Fibroblast of skin of right quadriceps (primary cell): ENCODE measurements at regions not wholly inside any gene's neighbourhood (a gene's known extent, or its start where the extent isn't known, plus 50 kb on each side); places are given as distances from the start of the nearest gene placed in this dataset.
"Not testable (repeated sequence)": the region's sequence is repeated elsewhere in the genome, so short reads cannot be mapped to it uniquely, and the experiment has no call there.

Experiments
- DNase-seq: peaks from one replicate; pipeline ENCODE4 v3.0.0-alpha.2; 2013

DNA sequence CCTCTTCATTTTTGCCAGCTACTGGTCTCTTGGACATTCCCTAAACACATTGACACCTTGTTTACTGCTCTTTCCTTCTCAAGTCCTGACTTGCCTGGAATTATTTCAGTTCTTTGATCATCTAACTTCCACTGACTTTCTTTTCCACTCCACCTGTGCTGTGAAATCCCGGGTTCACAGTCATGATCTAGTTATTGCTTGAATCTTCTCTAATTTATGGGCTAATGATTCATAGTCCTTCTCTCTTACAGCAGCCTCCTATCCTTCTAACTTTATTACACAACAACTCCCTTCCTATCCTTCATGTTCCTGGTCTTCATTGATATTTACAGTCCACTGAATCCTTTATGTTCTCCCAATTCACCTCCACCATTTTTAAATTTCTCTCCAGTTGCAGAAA, 260.1 kb downstream of the C12orf75 start:
- no peak for DNase-seq

DNA sequence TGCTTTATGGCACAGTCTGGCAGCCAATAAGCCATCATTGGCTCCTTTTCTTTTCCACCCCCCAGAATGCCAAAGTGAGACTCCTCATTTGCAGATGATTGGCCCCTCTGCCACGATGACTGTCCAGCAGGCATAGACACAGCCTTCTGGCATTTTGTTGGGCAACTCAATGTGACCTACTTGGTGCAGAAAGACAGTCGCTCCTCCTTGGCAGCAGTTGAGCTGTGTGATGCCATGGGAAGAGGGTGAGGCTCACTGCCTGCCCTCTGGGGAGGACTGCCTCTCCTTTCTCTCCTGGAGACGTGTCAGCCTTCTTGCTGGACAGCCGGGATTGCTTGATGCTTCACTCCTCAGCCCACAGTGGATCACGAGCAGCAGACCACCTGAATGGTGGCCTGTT, 264.9 kb downstream of the C12orf75 start:
- DNase-seq = no peak

DNA sequence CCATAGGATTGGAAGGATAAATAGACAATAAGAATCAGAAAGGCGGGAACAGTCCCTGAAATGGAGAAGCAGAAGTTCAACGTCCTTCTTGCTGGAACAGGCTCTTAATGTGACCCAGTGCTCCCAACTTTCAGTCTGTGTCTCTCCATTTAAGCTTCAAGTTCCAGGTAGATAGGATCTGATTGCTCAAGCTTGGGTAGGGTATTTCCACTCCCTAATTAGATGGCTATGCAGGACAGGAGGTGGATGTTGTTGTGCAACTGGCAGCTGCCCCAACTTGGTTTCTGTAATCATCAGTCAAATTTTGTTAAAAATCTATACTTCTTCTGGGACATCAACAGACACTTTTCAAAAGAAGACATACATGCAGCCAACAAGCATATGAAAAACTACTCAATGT, 266.2 kb downstream of the C12orf75 start:
- no peak for DNase-seq

DNA sequence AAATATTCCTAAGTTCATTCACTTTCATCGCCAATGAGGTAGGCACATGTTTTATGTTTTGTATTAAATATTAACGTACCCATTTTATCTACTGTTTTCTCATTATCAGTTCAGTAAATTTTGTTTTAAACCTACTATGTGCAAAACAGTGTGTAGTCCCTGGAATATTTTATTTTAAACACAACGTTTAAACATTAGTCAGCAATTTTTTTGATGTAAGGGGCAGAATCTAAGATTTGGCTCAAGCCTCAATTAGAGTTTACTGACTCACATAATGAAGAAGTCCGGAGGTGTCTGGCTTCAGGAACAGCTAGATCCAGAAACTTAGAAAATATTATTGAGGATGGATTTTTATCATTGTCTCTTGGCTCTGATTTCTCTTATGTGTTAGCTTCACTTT, 267.5 kb downstream of the C12orf75 start:
- no peak for DNase-seq

DNA sequence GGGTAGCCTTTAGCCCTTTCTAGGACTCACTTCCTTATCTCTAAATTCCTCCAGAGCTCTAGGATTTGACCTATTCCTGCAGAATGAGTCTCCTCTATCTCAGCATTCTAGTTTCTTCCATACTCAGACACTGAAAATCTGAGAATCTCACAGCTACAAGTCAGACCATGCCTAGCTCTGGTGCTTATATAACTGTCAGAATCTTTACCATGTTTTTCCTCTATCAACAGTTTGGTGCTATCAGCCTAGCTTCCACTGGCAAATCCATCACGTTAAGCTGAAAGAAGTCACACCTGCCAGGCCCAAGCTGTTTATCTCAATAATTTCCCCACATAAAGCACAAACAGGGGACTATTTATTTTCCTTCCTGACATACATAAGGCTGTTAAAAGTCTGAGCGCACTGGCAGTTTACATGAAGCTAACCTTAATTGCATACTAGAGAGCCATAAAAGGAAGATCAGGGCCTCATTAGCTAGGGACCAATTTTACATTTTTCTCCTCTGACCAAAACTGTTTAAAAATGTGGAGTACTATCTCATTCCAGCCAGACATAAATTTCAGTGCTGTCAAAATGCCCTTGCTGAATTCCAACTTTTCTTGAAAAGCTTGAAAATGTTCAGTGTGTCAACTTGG, 270.5 kb downstream of the C12orf75 start:
- DNase-seq = peak; percentile 74

DNA sequence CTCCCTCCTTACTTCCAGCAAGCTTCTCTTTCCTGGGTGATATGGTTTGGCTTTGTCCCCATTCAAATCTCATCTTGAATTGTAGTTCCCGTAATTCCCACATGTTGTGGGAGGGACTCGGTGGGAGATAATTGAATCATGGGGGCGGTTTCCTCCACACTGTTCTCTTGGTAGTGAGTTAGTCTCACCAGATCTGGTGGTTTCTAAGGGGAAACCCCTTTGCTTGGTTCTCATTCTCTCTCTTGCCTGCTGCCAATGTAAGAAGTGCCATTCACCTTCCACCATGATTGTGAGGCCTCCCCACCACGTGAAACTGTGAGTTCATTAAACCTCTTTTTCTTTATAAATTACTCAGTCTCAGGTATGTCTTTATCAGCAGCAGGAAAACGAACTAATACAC, 271.8 kb downstream of the C12orf75 start:
- not testable (repeated sequence) for DNase-seq

DNA sequence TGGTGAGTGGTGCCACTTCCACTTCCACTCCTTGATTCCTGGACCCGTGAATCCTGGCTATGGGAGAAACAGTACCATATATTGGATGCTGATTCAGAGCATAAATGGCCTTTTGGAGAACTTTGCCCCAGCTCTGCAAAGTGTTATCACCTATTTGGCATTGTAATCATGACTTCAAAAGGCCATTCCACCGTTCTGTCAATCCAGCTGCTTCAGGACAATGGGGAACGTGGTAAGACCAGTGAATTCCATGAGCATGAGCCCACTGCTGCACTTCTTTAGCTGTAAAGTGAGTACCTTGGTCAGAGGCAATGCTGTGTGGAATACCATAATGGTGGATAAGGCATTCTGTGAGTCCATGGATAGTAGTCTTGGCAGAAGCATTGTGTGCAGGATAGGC, 273.8 kb downstream of the C12orf75 start:
- not testable (repeated sequence) for DNase-seq

DNA sequence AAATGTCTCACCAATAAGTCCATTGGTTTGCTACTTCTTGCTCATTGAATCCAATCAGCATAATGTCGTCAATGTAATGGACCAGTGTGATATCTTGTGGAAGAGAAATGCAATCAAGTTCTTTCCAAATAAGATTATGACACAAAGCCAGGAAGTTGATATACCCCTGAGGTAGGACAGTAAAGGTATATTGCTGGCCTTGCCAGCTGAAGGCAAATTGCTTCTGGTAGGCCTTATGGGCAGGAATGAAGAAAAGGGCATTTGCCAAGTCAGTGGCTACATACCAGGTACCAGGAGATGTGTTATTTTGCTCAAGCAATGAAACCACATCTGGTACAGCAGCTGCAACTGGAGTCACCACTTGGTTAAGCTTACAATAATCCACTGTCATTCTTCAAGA, 276.1 kb downstream of the C12orf75 start:
- not testable (repeated sequence) for DNase-seq

DNA sequence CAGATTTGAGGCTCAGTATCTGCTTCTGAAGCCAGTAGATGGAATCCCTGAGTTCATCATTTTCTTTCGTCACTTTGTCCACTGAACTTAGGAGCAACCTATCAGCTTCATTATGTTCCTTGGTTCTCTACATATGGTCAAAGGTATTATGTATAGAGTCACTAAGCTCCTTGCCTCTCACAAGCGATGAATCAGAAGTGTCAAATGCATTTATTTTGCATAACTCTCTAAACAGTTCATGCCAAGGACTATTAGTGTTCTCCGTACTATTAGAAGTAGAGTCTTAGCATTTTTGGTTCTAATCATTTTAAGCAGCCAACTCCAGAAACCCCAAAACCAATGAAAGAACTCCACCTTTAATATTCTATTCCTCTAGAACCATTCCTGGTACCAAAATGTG, 278.5 kb downstream of the C12orf75 start:
- peak; percentile 54 for DNase-seq

DNA sequence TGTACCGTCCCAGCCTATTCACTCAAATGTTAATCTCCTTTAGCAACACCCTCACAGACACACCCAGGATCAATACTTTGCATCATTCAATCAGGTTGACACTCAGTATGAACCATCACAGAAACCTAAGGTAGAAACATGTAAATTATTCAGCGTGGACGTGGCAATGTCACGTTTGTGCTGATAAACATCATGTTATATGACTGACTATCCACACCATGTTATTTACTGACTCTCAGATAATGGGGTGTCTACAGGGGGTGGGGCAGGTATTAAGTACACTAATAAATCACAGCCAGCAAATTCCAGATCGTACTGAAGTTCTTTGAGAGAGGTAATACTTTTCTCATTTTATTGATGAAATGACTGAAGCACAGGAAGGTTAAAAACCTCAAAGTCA, 280.0 kb downstream of the C12orf75 start:
- DNase-seq = no peak

DNA sequence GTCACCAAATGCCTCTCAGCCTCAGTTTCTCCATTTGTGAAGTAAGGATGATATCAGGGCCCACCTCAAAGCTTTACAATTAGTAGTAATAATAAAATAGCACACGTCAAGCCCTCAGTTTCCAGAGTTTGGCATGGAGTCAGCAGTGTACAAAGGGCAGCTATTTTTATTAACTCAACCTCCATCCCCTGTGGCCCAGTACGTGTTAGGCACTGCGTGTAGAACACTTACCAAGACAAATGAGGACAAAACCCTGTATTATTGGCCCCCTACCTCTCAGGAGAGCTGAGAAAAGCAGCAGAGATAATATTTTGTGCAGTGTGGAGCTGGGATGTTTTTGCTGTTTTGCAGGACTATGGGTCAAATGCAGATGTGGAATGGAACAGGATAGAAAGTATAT, 280.8 kb downstream of the C12orf75 start:
- DNase-seq = no peak

DNA sequence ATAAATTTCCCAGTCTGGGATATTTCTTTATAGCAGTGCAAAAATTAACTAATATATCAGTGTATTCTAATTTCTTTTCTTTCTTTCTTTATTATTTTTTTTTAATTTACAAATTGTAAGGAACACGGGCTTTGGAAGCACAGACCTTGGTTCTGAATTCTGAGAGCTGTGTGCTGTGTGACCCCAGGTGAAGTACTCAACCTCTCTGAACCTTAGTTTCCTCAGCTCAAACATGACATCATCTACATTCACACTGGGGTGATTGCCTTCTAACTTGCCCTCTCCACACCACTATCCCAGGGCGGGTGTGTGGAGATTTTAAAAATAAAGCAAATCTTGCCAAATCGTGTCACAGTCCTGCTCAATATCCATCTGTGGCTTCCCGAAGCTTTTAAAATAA, 282.8 kb downstream of the C12orf75 start:
- DNase-seq = no peak

DNA sequence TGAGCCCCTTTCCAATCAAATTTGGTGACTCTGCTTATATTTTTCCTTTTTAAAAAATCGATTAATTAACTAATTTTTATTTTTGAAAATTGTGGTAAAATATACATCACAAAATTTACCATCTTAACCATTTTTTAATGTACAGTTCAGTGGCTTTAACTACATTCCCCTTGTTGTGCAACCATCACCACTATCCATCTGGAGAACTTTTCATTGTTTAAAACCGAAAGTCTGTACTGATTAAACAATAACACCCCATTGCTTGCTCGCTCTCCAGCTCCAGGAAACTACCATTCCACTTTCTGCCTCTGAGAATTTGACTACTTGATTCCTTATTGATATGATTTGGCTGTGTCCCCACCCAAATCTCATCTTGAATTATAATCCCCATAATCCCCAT, 283.4 kb downstream of the C12orf75 start:
- DNase-seq = peak; percentile 3

DNA sequence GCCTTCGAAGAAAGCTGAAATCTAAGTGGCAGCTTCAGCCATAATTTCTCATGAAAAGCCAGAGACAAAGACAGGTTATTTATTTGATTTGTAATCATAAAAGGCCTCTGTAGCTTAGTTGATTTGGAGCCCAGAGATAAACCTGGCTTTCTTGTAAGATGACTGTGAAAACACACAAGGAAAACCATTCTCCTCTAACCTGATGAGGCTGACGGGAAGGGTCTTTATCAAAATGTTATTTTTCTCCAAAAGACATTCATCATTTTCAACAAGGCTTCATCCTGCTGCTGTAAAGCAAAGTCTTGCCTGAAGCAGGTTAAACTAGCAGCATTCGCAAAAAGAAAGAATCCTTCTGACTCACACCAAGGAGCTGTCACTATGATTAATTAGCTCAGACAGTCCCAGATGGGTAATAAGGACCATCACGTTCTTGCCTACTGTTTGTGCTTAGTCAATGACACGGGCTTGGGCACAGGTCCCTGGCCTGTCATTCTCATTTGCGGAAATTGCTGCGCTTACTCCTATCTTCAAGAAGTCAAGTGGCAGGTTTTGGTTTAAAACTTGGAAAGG, 286.6 kb downstream of the C12orf75 start:
- peak; percentile 30 for DNase-seq

DNA sequence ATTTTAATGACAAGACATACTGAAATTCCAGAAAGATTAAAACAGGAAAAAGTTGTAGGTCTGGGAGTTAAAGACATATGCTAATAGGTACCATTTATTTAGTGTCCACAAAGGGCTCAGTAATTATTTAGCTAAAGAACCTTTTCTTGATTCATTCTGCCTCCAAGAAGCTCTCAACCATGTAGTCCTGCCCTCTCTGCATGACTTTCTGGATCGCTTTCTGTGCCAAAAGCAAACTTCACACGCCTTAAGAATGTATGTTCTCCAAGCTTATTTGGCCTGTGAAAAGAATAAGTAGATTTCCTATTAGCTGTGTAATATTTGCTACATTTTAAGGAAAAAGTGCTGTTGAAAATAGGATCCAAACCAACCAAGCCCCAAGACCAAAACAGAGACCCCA, 291.7 kb downstream of the C12orf75 start:
- no peak for DNase-seq

DNA sequence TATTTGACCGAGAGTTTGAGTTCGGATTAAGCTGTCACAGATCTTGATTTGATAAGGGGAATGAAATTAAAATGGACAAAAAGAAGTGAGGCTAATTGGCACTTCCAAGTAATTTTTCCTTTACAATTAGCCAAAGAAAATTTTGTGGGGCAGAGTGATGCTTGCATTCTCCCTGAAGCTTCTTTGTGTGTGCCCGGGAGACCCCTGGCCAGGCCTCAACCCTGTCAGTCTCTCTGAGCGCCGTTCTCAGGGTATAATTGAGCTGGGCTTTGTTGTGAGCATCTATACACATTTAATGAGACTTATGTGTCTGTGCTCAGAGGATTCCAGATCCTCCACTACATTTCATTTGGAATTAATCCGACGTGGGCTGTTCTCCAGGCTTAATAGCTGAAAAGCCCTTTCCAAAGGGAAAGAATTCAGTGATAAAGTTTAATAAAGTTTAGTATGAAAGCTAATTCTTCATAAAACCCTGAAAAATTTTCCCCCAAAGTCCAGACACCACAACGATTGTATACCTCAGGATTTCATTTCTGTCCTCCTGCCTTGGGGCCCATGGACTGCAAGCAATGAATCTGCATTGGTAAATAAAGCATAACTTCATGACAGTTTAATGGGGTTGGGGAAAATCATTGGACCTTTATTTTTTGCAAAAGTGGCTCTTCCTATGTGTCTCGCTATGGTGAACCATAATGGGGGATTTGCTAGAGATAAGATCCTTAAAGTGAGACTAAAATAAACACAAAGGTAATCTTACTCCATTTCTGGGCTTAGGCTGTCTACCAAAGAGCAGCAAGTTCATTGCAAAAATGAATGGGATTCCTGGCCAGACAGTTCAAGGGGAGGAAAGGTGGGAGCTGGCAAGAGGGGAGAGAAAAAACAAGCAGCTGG, 292.6 kb downstream of the C12orf75 start:
- no peak for DNase-seq

DNA sequence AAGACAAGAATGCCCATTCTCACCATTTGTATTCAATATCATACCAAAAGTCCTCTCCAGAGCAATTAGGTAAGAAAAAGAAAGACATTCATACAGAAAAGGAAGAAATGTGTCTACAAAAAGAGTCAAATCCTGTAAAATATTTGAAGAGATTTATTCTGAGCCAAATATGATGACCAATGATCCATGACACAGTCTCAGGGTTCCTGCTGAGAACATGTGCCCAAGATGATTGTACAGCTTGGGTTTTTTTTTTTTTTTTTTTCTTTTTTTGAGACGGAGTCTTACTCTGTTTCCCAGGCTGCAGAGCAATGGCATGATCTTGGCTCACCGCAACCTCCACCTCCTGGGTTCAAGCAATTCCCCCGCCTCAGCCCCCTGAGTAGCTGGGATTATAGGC, 296.2 kb downstream of the C12orf75 start:
- DNase-seq = no peak

DNA sequence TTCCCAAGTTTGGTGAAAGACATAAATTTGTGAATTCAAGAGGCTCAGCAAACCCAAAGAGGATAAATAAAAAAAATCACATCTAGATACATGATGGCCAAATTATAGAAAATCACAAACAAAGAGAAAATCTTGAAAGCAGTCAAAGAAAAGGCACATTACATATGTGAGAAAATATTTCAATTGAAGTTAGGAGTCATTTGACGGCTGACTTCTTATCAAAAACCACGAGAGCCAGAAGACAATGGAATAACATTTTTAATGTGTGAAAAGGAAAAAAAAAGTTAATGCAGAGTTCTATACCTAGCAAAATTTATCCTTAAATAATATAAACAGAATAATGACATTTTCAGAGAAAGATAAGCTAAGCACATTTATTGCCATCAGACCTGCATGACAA, 307.0 kb downstream of the C12orf75 start:
- no peak for DNase-seq

DNA sequence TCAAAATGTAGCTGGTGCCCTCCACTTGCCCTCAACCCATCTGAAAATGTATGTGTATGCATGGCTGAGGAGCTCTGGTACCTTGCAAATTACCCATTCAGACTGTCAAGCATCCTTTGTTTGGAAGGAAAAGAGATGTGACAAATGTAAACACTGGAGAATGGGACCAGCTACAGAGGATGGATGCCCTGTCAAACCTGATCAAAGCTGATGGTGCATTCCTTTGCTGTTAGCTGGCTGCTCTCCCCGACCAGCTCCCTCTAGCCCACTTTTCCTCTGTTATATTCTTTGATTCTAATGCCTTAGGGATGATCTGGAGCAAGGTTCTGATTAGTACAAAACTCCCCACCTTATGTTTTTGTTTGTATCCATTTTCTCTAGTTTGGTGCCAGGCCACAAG, 310.3 kb downstream of the C12orf75 start:
- DNase-seq = peak; percentile 18

DNA sequence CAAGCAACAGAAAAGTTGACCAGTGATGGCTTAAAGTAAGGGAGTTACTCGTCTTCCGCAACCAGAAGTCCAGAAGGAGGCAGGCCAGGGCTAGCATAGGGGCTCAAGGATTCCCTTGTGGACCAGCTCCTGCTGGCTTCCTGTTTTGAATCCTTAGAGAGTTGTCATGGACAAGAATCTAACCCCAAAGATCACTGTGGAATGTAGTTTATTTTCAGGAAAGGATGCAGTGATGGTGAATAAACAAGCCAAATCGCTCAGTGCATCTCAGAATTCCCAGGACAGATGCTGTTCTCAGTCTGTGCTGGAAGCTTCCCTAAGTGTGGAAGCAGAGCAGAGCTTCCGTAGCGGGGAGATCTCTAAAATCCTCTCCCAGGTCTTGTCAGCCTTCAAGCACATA, 311.3 kb downstream of the C12orf75 start:
- peak; percentile 27 for DNase-seq

DNA sequence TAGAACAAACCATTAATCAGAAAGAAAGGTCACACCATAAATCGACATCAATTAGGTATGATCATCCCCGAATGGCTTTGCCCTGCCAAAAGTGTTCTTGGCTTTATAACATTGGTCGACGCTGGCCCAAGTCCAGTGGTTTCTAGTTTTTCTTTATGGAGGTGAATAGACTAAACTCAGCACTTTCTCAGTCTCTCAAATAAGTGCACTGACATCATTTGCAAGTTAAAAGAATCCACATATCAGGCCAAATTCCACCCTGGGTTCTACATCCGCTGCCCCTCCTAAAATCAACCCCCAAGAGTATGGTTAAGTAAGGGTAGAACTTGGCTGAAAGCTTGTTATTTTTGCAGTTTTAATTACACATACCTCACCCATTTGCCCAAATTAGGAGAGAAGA, 314.3 kb downstream of the C12orf75 start:
- peak; percentile 34 for DNase-seq

DNA sequence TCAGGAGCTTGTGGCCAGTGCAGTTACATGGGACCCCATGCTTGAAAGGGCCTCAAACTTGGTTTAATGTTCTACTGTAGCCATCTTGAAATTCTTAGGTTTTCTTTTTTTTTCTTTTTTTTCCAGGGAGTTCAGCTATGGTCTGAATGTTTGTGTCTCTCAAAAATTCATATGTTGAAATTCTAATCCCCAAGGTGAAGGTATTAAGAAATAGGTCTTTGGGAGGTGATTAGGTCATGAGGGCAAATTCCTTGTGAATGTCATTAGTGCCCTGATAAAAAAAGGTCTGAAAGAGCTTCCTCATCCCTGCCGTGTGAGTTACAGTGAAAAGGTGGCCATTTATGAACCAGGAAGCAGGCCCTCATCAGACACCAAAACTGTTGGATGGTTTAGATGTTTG, 324.1 kb downstream of the C12orf75 start:
- DNase-seq = no peak

DNA sequence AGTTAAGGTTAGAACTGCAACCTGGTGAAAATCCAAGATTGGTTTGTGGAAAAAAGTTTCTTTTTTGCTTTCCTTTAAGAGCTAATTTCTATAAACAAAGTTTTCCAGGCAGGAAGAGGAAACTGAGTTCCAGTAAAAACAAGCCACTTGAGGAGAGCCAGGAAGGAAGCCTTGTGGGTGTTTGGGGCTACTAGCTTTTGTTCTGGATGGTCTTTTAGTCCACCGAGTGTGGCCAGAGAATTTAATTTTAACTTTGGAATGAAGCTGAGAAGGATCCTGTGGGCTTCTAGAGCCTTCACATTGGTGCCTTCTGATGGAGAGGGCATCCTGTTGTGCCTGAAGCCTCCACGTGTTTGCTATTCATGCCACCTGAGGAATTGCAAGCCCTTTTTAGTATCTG, 327.9 kb downstream of the C12orf75 start:
- DNase-seq = no peak

DNA sequence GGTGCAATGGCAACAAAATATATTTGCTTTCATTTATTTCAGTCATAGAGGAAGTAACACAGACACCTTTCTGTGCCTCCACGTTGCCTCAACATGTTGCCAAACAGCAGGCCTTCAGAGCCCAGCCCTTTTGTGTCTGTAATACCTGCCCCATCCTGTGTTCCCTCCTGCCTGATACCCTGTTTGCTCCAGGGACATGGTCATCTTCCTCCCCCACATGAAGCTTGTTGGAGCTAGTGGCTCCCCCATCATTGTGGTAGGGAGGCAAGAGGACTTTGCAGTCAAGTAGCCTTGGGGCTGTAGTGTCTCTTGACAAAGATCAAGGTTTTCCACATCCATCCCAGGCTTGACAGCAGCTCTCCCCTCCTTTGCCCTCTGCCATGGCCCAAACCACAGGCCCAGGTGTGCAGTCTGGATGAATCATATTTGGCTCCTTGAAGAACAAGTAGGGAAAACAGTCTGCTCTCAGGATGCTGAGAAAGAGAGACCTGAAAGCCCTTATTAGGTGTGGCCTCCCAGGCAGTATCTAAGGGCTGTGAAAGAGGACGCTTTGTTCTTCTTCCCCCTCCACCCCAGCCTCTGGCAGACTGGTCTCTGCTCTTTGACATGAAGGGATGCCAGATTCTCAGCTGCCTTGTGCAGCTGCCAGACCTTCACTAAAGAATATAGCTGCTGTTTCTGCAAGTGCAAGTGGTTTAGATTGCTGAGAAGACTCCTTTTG, 329.0 kb downstream of the C12orf75 start:
- no peak for DNase-seq
